ENCODE measurements at regions not wholly inside any gene's neighbourhood (a gene's known extent, or its start where the extent isn't known, plus 50 kb on each side); places are given as distances from the start of the nearest gene placed in this dataset.

GRCh38 chr1:184805667-184806295 lies 51.1 kb upstream of the EDEM3 start:
- no peaks in the 10 kb centered on the region for H3K9me3 ChIP-seq (ENCODE audit: control insufficient read depth, insufficient read depth, low read length)
- TF ChIP-seq EZH2phosphoT487 (IDR thresholded peaks at IDR 0.05; ENCODE audit: borderline replicate concordance, low read length) (no peak), CTCF (IDR thresholded peaks at IDR 0.05; ENCODE audit: low read depth, low read length, poor library complexity, severe bottlenecking) (peak; percentile 86)
- H3F3A ChIP-seq (ENCODE audit: control insufficient read depth, insufficient read depth) = no peaks in the 10 kb centered on the region
- H3K4me3 ChIP-seq (ENCODE audit: low read length) = no peak overlapping the region
- H3K4me2 ChIP-seq (ENCODE audit: low read length) = no peak overlapping the region
- no peaks in the 10 kb centered on the region for H3K79me2 ChIP-seq (ENCODE audit: control insufficient read depth, low read length)
- H3K27me3 ChIP-seq (ENCODE audit: control insufficient read depth, low read length) = no peaks in the 10 kb centered on the region
- H3K9me2 ChIP-seq (replicated peaks; ENCODE audit: control insufficient read depth, low read length) = no peaks in the 10 kb centered on the region
- no peaks in the 10 kb centered on the region for H4K20me1 ChIP-seq (ENCODE audit: control insufficient read depth, insufficient read depth, low read depth, low read length)
- H3K27ac ChIP-seq (ENCODE audit: low read depth, low read length) = no peak overlapping the region
- H3K4me1 ChIP-seq (ENCODE audit: control insufficient read depth, low read length) = peaks cover 10% of the 10 kb centered on the region
- no peaks in the 10 kb centered on the region for H3K36me3 ChIP-seq (ENCODE audit: control insufficient read depth, low read length)

Data from DOHH2 (cell line).